ENCODE measurements at regions not wholly inside any gene's neighbourhood (a gene's known extent, or its start where the extent isn't known, plus 50 kb on each side); places are given as distances from the start of the nearest gene placed in this dataset.

DNA sequence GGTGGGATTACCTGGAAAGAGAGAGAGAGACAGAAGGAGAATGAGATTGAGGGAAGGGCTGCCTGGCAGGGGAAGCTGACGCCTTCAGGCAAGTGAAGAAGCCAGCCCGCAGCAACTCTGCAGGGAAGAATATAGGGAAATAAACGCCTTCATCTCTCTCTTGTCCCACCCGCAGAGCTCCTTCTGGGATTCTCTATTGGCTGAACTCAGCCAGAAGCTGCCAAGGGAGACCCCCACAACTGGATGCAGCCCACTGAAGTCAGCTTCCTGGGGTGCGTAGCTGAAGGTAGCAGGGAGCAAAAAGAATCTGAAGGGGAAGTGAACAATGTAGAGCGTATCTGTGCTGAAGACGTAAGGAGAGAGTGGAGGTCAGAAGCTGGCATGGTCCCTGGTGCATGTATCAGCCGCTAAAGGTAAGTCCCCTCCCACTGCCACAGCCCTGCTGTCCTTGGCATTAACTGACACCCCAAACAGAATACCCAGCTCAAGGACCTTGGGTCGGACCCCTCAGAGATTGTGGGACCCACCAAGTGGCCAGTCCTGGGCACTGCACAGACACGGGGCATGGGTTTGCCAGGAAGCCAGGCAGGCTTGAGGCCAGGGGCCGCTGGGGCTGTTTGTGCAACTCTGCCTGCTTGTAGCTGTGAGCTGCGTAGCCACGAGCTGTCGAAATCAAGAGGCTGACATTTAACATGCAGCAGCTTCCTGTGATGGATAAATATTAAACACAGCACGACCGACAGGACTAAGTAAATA lies 469.9 kb downstream of the MN1 start:
- TF ChIP-seq, protein P1, sequence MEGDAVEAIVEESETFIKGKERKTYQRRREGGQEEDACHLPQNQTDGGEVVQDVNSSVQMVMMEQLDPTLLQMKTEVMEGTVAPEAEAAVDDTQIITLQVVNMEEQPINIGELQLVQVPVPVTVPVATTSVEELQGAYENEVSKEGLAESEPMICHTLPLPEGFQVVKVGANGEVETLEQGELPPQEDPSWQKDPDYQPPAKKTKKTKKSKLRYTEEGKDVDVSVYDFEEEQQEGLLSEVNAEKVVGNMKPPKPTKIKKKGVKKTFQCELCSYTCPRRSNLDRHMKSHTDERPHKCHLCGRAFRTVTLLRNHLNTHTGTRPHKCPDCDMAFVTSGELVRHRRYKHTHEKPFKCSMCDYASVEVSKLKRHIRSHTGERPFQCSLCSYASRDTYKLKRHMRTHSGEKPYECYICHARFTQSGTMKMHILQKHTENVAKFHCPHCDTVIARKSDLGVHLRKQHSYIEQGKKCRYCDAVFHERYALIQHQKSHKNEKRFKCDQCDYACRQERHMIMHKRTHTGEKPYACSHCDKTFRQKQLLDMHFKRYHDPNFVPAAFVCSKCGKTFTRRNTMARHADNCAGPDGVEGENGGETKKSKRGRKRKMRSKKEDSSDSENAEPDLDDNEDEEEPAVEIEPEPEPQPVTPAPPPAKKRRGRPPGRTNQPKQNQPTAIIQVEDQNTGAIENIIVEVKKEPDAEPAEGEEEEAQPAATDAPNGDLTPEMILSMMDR (IDR thresholded peaks at IDR 0.05): peak in 2 of 6 experiments; percentile 22 to 29
- no peak for TF ChIP-seq POLR2A (IDR thresholded peaks at IDR 0.05)

All from Peyer's patch (tissue), 4 donors.